HG03342 (cell line): ENCODE measurements at regions not wholly inside any gene's neighbourhood (a gene's known extent, or its start where the extent isn't known, plus 50 kb on each side); places are given as distances from the start of the nearest gene placed in this dataset.
"Not testable (repeated sequence)": the region's sequence is repeated elsewhere in the genome, so short reads cannot be mapped to it uniquely, and the experiment has no call there.

Source experiments
- ATAC-seq: cut with Tn5 transposase; IDR thresholded peaks from one replicate; pipeline ENCODE4 v1.9.1; 2021; ENCODE audit warnings: mild to moderate bottlenecking, moderate library complexity; ENCODE audit not compliant: unreplicated experiment

- ATAC-seq, result no peak
Measured at GRCh38 chr2:242043538-242044312, 174.2 kb downstream of the RTP5 start.

GRCh38 chr2:242044313-242044590, 174.7 kb downstream of the RTP5 start:
- ATAC-seq, result no peak

- ATAC-seq, result not testable (repeated sequence)
Measured at GRCh38 chr2:242045596-242046144, 176.1 kb downstream of the RTP5 start.

- ATAC-seq, result no peak
Measured at GRCh38 chr2:242046206-242046826, 176.8 kb downstream of the RTP5 start.

- ATAC-seq, result no peak
Measured at GRCh38 chr2:242047963-242048362, 178.4 kb downstream of the RTP5 start.

GRCh38 chr2:242048479-242048878, 178.9 kb downstream of the RTP5 start:
- no peak for ATAC-seq

GRCh38 chr2:242049492-242049891, 180.0 kb downstream of the RTP5 start:
- not testable (repeated sequence) for ATAC-seq

GRCh38 chr2:242051463-242051862, 181.9 kb downstream of the RTP5 start:
- no peak for ATAC-seq

GRCh38 chr2:242052421-242052820, 182.9 kb downstream of the RTP5 start:
- no peak for ATAC-seq

GRCh38 chr2:242053921-242054320, 184.4 kb downstream of the RTP5 start:
- ATAC-seq, result no peak

GRCh38 chr2:242054406-242054805, 184.9 kb downstream of the RTP5 start:
- ATAC-seq, result no peak

- ATAC-seq, result no peak
Measured at GRCh38 chr2:242054881-242055801, 185.6 kb downstream of the RTP5 start.

GRCh38 chr2:242056026-242056425, 186.5 kb downstream of the RTP5 start:
- ATAC-seq, result no peak

GRCh38 chr2:242056785-242057184, 187.3 kb downstream of the RTP5 start:
- ATAC-seq, result no peak

- ATAC-seq, result no peak
Measured at GRCh38 chr2:242057379-242058040, 188.0 kb downstream of the RTP5 start.

GRCh38 chr2:242058116-242058680, 188.7 kb downstream of the RTP5 start:
- ATAC-seq, result no peak

GRCh38 chr2:242059566-242059965, 190.0 kb downstream of the RTP5 start:
- no peak for ATAC-seq

- no peak for ATAC-seq
Measured at GRCh38 chr2:242060212-242060835, 190.8 kb downstream of the RTP5 start.

GRCh38 chr2:242061930-242062329, 192.4 kb downstream of the RTP5 start:
- not testable (repeated sequence) for ATAC-seq

- no peak for ATAC-seq
Measured at GRCh38 chr2:242063436-242063835, 193.9 kb downstream of the RTP5 start.
